Common myeloid progenitor, CD34-positive (primary cell): ENCODE measurements at regions not wholly inside any gene's neighbourhood (a gene's known extent, or its start where the extent isn't known, plus 50 kb on each side); places are given as distances from the start of the nearest gene placed in this dataset.

Experiments used
- CTCF ChIA-PET: fragments of 350-600 bp; sonication (Branson Sonifier 250); formaldehyde crosslinking; loops from one replicate; lab custom pipeline; 2021; ENCODE audit warnings: antibody characterized with exemption; lab: Charles Lee
- POLR2A ChIA-PET: fragments of 350-600 bp; sonication (Branson Sonifier 250); formaldehyde crosslinking; loops from one replicate; lab custom pipeline; 2021; ENCODE audit warnings: antibody characterized with exemption; lab: Charles Lee
- DNase-seq, 3 donors: peaks; one replicate each; pipeline versions ENCODE4 v3.0.0 to v3.0.0-alpha.2; 2013
- H3K27ac ChIP-seq, 2 experiments: 1 replicate in 1 of 2; 2 replicates in 1 of 2; pipeline ENCODE4 v1.7.0; 2013; ENCODE audit warnings: inconsistent platforms in 2 of 2, low read length in 2 of 2, mild to moderate bottlenecking in 2 of 2, low read depth in 1 of 2, moderate library complexity in 1 of 2; ENCODE audit not compliant: severe bottlenecking in 2 of 2, insufficient read depth in 1 of 2, poor library complexity in 1 of 2
- H3K27me3 ChIP-seq, 5 experiments: replicated peaks in 2 of 5; 1 replicate in 3 of 5; 2 replicates in 2 of 5; pipeline versions ENCODE4 v1.6.1 to v1.7.0; 2013; ENCODE audit warnings: low read length in 4 of 5, mild to moderate bottlenecking in 2 of 5, moderate library complexity in 2 of 5, inconsistent platforms in 1 of 5; ENCODE audit not compliant: insufficient read depth in 5 of 5, control insufficient read depth in 4 of 5
- H3K36me3 ChIP-seq, 4 experiments: 1 replicate in 2 of 4; 2 replicates in 2 of 4; pipeline versions ENCODE4 v1.6.1 to v1.7.0; 2013; ENCODE audit warnings: low read length in 3 of 4, control low read depth in 1 of 4, mild to moderate bottlenecking in 1 of 4; ENCODE audit not compliant: control insufficient read depth in 4 of 4, insufficient read depth in 4 of 4
- H3K4me1 ChIP-seq, 4 experiments: 1 replicate in 3 of 4; 2 replicates in 1 of 4; pipeline versions ENCODE4 v1.6.1 to v1.7.1; 2013; ENCODE audit warnings: low read length in 3 of 4, mild to moderate bottlenecking in 3 of 4, control low read depth in 1 of 4, inconsistent platforms in 1 of 4, moderate library complexity in 1 of 4; ENCODE audit not compliant: control insufficient read depth in 4 of 4, insufficient read depth in 4 of 4; ENCODE audit errors: control extremely low read depth in 1 of 4
- H3K4me3 ChIP-seq, 7 experiments: 1 replicate in 4 of 7; 2 replicates in 3 of 7; pipeline versions ENCODE4 v1.5.1 to v1.7.0; 2013; ENCODE audit warnings: mild to moderate bottlenecking in 7 of 7, low read length in 6 of 7, moderate library complexity in 6 of 7, inconsistent platforms in 2 of 7, low read depth in 2 of 7, control low read depth in 1 of 7; ENCODE audit not compliant: insufficient read depth in 4 of 7, control insufficient read depth in 1 of 7; ENCODE audit errors: extremely low read depth in 1 of 7
- H3K9me3 ChIP-seq, 5 experiments: 1 replicate in 4 of 5; 2 replicates in 1 of 5; pipeline versions ENCODE4 v1.6.1 to v1.7.1; 2013; ENCODE audit warnings: low read length in 4 of 5, mild to moderate bottlenecking in 2 of 5, inconsistent platforms in 1 of 5, low read depth in 1 of 5, moderate library complexity in 1 of 5; ENCODE audit not compliant: control insufficient read depth in 4 of 5, insufficient read depth in 2 of 5; ENCODE audit errors: control extremely low read depth in 1 of 5
- WGBS: methylation state at CpG from one replicate; pipeline ENCODE4 v1.1.5; 2013; ENCODE audit not compliant: insufficient coverage; 5-methylcytosine and 5-hydroxymethylcytosine counted together

GRCh38 chr7:97578225-97578624 is 153.7 kb upstream of the TAC1 start:
- H3K4me1 ChIP-seq = no peaks in the 10 kb centered on the region
- peaks cover 0 to 5% (median 0%) of the 10 kb centered on the region in 5 experiments for H3K9me3 ChIP-seq
- H3K27me3 ChIP-seq = no peaks in the 10 kb centered on the region
- DNase-seq = no peak
- no peak overlapping the region for H3K27ac ChIP-seq
- WGBS = no CpG with 5 or more reads among the region's 5 CpGs
- H3K36me3 ChIP-seq = no peaks in the 10 kb centered on the region
- no peak overlapping the region for H3K4me3 ChIP-seq
- ChIA-PET CTCF (no interaction called here), POLR2A (no interaction called here)

GRCh38 chr7:97580205-97580604 is 151.7 kb upstream of the TAC1 start:
- Histone ChIP-seq H3K9me3 (peaks cover 0 to 5% (median 0%) of the 10 kb centered on the region in 5 experiments), H3K36me3 (no peaks in the 10 kb centered on the region), H3K27me3 (no peaks in the 10 kb centered on the region), H3K27ac (no peak overlapping the region), H3K4me3 (no peak overlapping the region), H3K4me1 (no peaks in the 10 kb centered on the region)
- 82% methylated on average over 5 of the region's 5 CpGs for WGBS
- DNase-seq = no peak
- ChIA-PET CTCF (no interaction called here), POLR2A (no interaction called here)

- Histone ChIP-seq H3K4me3 (no peak overlapping the region), H3K36me3 (no peaks in the 10 kb centered on the region), H3K27me3 (peaks cover 0 to 2% (median 0%) of the 10 kb centered on the region in 5 experiments), H3K4me1 (no peaks in the 10 kb centered on the region), H3K9me3 (no peaks in the 10 kb centered on the region), H3K27ac (no peak overlapping the region)
- DNase-seq = no peak
- ChIA-PET CTCF (no interaction called here), POLR2A (no interaction called here)
- no CpG with 5 or more reads among the region's 2 CpGs for WGBS
Measured at GRCh38 chr7:97595439-97595838, 136.4 kb upstream of the TAC1 start.

GRCh38 chr7:97601931-97602457 is 129.9 kb upstream of the TAC1 start:
- H3K27me3 ChIP-seq = no peaks in the 10 kb centered on the region
- H3K27ac ChIP-seq = no peak overlapping the region
- H3K9me3 ChIP-seq = no peaks in the 10 kb centered on the region
- no peak overlapping the region for H3K4me3 ChIP-seq
- H3K36me3 ChIP-seq = no peaks in the 10 kb centered on the region
- no peaks in the 10 kb centered on the region for H3K4me1 ChIP-seq
- no peak for DNase-seq
- ChIA-PET CTCF (no interaction called here), POLR2A (no interaction called here)
- WGBS = no CpG with 5 or more reads among the region's 1 CpG

- no peaks in the 10 kb centered on the region for H3K4me1 ChIP-seq
- WGBS = no CpG with 5 or more reads among the region's 2 CpGs
- ChIA-PET CTCF (no interaction called here), POLR2A (no interaction called here)
- H3K36me3 ChIP-seq = no peaks in the 10 kb centered on the region
- H3K9me3 ChIP-seq = no peaks in the 10 kb centered on the region
- no peak overlapping the region for H3K4me3 ChIP-seq
- H3K27ac ChIP-seq = no peak overlapping the region
- no peaks in the 10 kb centered on the region for H3K27me3 ChIP-seq
- no peak for DNase-seq
Measured at GRCh38 chr7:97620495-97620894, 111.4 kb upstream of the TAC1 start.

- Histone ChIP-seq H3K4me1 (no peaks in the 10 kb centered on the region), H3K27me3 (no peaks in the 10 kb centered on the region), H3K36me3 (no peaks in the 10 kb centered on the region), H3K9me3 (no peaks in the 10 kb centered on the region), H3K27ac (no peak overlapping the region), H3K4me3 (no peak overlapping the region)
- ChIA-PET CTCF (no interaction called here), POLR2A (no interaction called here)
- DNase-seq = no peak
- 0% methylated on average over 2 of the region's 3 CpGs for WGBS
Measured at GRCh38 chr7:97623333-97623732, 108.6 kb upstream of the TAC1 start.

GRCh38 chr7:97630116-97630515 is 101.8 kb upstream of the TAC1 start:
- DNase-seq = no peak
- POLR2A ChIA-PET = no interaction called here
- 80% methylated on average over 1 of the region's 1 CpG for WGBS

More at GRCh38 chr7:97630116-97630515, 101.8 kb upstream of the TAC1 start:
- no peak overlapping the region for H3K4me3 ChIP-seq
- H3K27ac ChIP-seq = no peak overlapping the region
- no peaks in the 10 kb centered on the region for H3K4me1 ChIP-seq
- H3K27me3 ChIP-seq = no peaks in the 10 kb centered on the region
- H3K9me3 ChIP-seq = no peaks in the 10 kb centered on the region
- CTCF ChIA-PET = no interaction called here
- H3K36me3 ChIP-seq = no peaks in the 10 kb centered on the region
